Osteocyte (in vitro differentiated cells): ENCODE measurements at regions not wholly inside any gene's neighbourhood (a gene's known extent, or its start where the extent isn't known, plus 50 kb on each side); places are given as distances from the start of the nearest gene placed in this dataset.
A peak's percentile ranks its signal among the peaks of the same experiment; 100 is the strongest.

Experiments
- DNase-seq: peaks from one replicate; pipeline ENCODE4 v3.0.0; 2021; ENCODE audit warnings: mixed read lengths; ENCODE audit not compliant: unreplicated experiment; ENCODE audit errors: extremely low spot score
- H3K27ac Mint-ChIP-seq: one replicate; pipeline ENCODE4 v1.8.0; 2021; ENCODE audit warnings: mild to moderate bottlenecking, mixed read lengths; ENCODE audit not compliant: unreplicated experiment
- H3K27me3 Mint-ChIP-seq: one replicate; pipeline ENCODE4 v1.8.0; 2021; ENCODE audit warnings: mixed read lengths; ENCODE audit not compliant: unreplicated experiment
- H3K36me3 Mint-ChIP-seq: one replicate; pipeline ENCODE4 v1.8.0; 2021; ENCODE audit warnings: mixed read lengths; ENCODE audit not compliant: unreplicated experiment
- H3K4me1 Mint-ChIP-seq: one replicate; pipeline ENCODE4 v1.8.0; 2021; ENCODE audit warnings: mixed read lengths; ENCODE audit not compliant: unreplicated experiment
- H3K4me3 Mint-ChIP-seq: one replicate; pipeline ENCODE4 v1.8.0; 2021; ENCODE audit warnings: mild to moderate bottlenecking, moderate library complexity, mixed read lengths; ENCODE audit not compliant: unreplicated experiment
- H3K9me3 Mint-ChIP-seq: one replicate; pipeline ENCODE4 v1.8.0; 2021; ENCODE audit warnings: mixed read lengths; ENCODE audit not compliant: unreplicated experiment
- CTCF ChIP-seq: fragments of 200-600 bp; sonication (generic); IDR thresholded peaks from 2 replicates; pipeline ENCODE4 v1.5.0; 2021; ENCODE audit warnings: antibody characterized with exemption, mild to moderate bottlenecking, moderate library complexity

DNA sequence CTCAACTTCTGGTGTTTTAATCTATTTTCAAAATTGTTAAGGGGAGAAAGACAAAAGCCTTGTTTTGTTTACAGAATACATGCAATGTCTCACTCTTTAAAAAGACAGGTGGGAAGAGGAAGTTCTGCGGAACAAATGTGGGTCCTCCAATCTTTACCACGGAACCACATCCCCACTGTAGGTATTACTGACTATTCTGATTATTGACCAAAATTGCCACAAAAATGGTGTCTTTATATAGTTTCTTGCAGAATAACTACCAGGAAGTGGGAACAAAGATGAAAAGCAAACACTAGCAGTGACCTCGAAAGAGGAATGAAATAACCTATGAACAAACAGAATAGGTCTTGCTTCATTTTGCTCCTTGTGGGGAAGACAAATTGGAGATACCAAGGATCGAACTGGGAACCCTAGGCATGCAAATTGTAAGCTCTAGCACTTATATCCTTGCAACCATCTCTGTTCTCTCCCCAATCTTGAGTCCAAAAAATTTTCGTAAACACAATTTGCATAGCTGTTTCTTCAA, 106.7 kb downstream of the GPX5 start:
- H3K27ac Mint-ChIP-seq = no peak overlapping the region
- H3K4me3 Mint-ChIP-seq = no peak overlapping the region
- H3K4me1 Mint-ChIP-seq = peaks cover 16% of the 10 kb centered on the region
- no peak for TF ChIP-seq CTCF
- no peaks in the 10 kb centered on the region for H3K36me3 Mint-ChIP-seq
- peaks cover 28% of the 10 kb centered on the region for H3K27me3 Mint-ChIP-seq
- H3K9me3 Mint-ChIP-seq = no peaks in the 10 kb centered on the region
- DNase-seq = no peak

- no peak overlapping the region for H3K4me3 Mint-ChIP-seq
Observed at GRCh38 chr6:28633445-28634215, 107.9 kb downstream of the GPX5 start.

DNA sequence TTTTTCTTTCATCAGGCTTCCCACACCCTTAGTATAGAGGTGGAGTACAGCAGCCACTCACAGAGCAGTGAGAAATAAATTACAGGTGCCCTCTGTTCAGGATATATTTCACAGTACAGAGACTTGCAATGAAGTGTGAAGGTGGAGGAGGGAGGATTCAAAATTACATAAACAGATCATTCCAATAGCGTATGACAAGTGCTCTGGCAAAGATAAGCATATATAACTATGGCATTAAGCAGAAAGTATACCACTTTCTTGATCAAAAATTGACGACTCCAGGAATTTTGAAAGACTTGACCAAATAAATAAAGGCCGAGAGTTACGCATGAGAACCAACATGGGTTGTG, 108.7 kb downstream of the GPX5 start:
- Mint-ChIP-seq H3K27ac (no peak overlapping the region), H3K4me3 (peak overlapping the region; percentile 79), H3K36me3 (no peaks in the 10 kb centered on the region), H3K9me3 (no peaks in the 10 kb centered on the region), H3K27me3 (peaks cover 30% of the 10 kb centered on the region), H3K4me1 (peaks cover 16% of the 10 kb centered on the region)
- no peak for DNase-seq
- no peak for TF ChIP-seq CTCF

More at GRCh38 chr6:28633445-28634215, 107.9 kb downstream of the GPX5 start:
- no peaks in the 10 kb centered on the region for H3K9me3 Mint-ChIP-seq
- peak; percentile 57 for DNase-seq
- no peaks in the 10 kb centered on the region for H3K36me3 Mint-ChIP-seq
- TF ChIP-seq CTCF = no peak
- H3K27me3 Mint-ChIP-seq = peaks cover 30% of the 10 kb centered on the region
- peaks cover 16% of the 10 kb centered on the region for H3K4me1 Mint-ChIP-seq
- no peak overlapping the region for H3K27ac Mint-ChIP-seq

- no peak for TF ChIP-seq CTCF
- no peak overlapping the region for H3K27ac Mint-ChIP-seq
- no peak for DNase-seq
- H3K4me1 Mint-ChIP-seq = peaks cover 16% of the 10 kb centered on the region
- peak overlapping the region; percentile 79 for H3K4me3 Mint-ChIP-seq
- H3K9me3 Mint-ChIP-seq = no peaks in the 10 kb centered on the region
- H3K27me3 Mint-ChIP-seq = peaks cover 30% of the 10 kb centered on the region
- H3K36me3 Mint-ChIP-seq = no peaks in the 10 kb centered on the region
Observed at GRCh38 chr6:28634761-28635546, 109.3 kb downstream of the GPX5 start.
